Muscle layer of colon (tissue), 2 donors: ENCODE measurements at regions not wholly inside any gene's neighbourhood (a gene's known extent, or its start where the extent isn't known, plus 50 kb on each side); places are given as distances from the start of the nearest gene placed in this dataset.
"Not testable (repeated sequence)": the region's sequence is repeated elsewhere in the genome, so short reads cannot be mapped to it uniquely, and the experiment has no call there.

Experiments
- H3K27ac ChIP-seq: one replicate; pipeline ENCODE4 v1.7.0; 2013; ENCODE audit warnings: low read depth, mild to moderate bottlenecking, low read length, moderate library complexity
- H3K27me3 ChIP-seq, 2 donors: one replicate each; pipeline ENCODE4 v1.7.0; 2013; ENCODE audit warnings: low read length in 2 of 2, mild to moderate bottlenecking in 2 of 2; ENCODE audit not compliant: insufficient read depth in 2 of 2, control insufficient read depth in 1 of 2
- H3K36me3 ChIP-seq: one replicate; pipeline ENCODE4 v1.7.0; 2013; ENCODE audit warnings: mild to moderate bottlenecking, low read length; ENCODE audit not compliant: insufficient read depth
- H3K4me1 ChIP-seq: one replicate; pipeline ENCODE4 v1.7.0; 2013; ENCODE audit warnings: mild to moderate bottlenecking, low read length; ENCODE audit not compliant: insufficient read depth
- H3K4me3 ChIP-seq, 2 donors: one replicate each; pipeline ENCODE4 v1.7.0; 2013; ENCODE audit warnings: low read length in 2 of 2, low read depth in 1 of 2, mild to moderate bottlenecking in 1 of 2, moderate library complexity in 1 of 2
- H3K9ac ChIP-seq: one replicate; pipeline ENCODE4 v1.7.0; 2013; ENCODE audit warnings: low read length
- H3K9me3 ChIP-seq: one replicate; pipeline ENCODE4 v1.7.0; 2013; ENCODE audit warnings: mild to moderate bottlenecking, low read length
- donor health status: abdominal sarcoma.
- donor health status: Adenocarcinoma of cecum.

GRCh38 chr5:42875785-42876374 is 64.2 kb upstream of the SELENOP start:
- no peaks in the 10 kb centered on the region for H3K27me3 ChIP-seq
- H3K9ac ChIP-seq = no peak overlapping the region
- no peaks in the 10 kb centered on the region for H3K9me3 ChIP-seq
- no peaks in the 10 kb centered on the region for H3K4me1 ChIP-seq
- H3K4me3 ChIP-seq = no peak overlapping the region
- H3K36me3 ChIP-seq = no peaks in the 10 kb centered on the region
- no peak overlapping the region for H3K27ac ChIP-seq

DNA sequence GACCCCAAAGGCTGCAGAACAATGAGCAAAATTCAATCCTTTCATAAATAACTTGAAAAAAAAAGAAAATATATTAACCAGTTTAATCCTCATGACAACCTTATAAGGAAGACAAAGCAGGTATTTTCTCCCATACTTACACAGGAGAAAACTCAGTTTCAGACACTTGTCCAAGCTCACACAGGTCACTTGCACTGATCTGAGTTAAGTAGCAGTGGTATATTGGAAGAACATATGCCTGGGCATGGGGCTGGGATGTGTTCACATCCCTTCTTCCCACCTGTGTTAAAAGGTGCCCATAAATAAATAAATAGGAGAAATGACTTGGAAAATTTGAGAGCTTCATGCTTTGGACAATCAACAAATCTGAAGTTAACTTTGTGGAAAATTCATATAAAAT is 63.5 kb upstream of the SELENOP start:
- Histone ChIP-seq H3K4me1 (no peaks in the 10 kb centered on the region), H3K9ac (no peak overlapping the region), H3K27me3 (no peaks in the 10 kb centered on the region), H3K4me3 (no peak overlapping the region), H3K9me3 (no peaks in the 10 kb centered on the region), H3K27ac (no peak overlapping the region), H3K36me3 (no peaks in the 10 kb centered on the region)

DNA sequence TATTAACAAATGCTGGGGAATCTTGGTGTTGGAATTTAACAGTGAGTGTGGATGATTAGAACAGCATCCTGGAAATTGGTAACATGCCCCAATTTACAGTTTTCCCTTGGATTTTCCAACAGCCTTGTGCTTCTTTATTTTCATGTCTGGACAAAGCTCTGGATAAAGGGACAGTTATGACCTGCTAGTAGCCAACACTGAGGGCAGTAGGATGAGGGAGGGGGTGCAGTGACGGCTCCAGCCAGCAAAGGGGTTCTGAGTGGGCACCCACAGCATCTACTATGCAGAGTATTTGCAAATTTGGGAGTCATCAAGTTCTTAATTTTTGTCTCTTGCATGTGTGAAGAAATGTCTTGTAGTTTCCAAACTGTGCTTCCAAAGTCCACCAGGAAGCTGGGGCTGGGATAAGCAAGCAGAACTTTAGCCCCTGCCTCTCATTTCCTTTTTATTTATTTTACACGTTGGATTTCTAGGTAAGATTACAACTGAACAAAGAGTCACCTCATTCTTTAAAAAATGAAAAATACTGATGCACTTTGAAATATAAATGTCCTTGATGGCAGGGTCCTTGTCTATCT is 63.0 kb upstream of the SELENOP start:
- Histone ChIP-seq H3K4me1 (no peaks in the 10 kb centered on the region), H3K27ac (no peak overlapping the region), H3K4me3 (no peak overlapping the region), H3K27me3 (no peaks in the 10 kb centered on the region), H3K9ac (no peak overlapping the region), H3K36me3 (no peaks in the 10 kb centered on the region), H3K9me3 (no peaks in the 10 kb centered on the region)

GRCh38 chr5:42872865-42873264 is 61.2 kb upstream of the SELENOP start:
- Histone ChIP-seq H3K9me3 (peaks cover 3% of the 10 kb centered on the region), H3K9ac (no peak overlapping the region), H3K27me3 (no peaks in the 10 kb centered on the region), H3K4me1 (no peaks in the 10 kb centered on the region), H3K36me3 (no peaks in the 10 kb centered on the region), H3K4me3 (no peak overlapping the region), H3K27ac (no peak overlapping the region)

DNA sequence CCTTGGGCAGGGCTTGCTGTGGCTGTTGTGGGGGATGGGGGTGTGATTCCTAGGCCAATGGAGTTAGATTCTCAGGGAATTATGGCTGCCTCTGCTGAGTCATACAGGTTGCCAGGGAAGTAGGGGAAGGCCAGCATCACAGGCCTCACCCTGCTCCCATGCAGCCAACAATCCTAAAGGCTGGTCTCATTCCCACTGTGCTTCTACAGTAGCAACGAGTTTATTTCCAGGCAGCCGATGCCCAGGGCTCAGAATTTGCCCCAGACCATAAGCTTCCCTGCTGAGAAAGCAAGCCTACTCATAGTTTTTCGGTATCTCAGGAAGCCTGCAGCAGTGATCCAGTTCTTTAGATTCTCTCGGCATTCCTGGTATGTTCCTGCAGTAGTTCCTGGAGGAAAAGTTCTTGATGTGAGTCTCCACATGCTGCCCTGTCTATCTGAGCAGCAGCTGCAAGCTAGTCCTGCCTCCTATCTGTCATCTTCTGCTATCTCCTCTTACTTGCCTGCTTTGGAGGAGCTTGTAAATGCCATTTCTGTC is 59.3 kb upstream of the SELENOP start:
- no peak overlapping the region for H3K9ac ChIP-seq
- peaks cover 3% of the 10 kb centered on the region for H3K9me3 ChIP-seq
- no peaks in the 10 kb centered on the region for H3K36me3 ChIP-seq
- no peak overlapping the region for H3K4me3 ChIP-seq
- H3K4me1 ChIP-seq = no peaks in the 10 kb centered on the region
- no peak overlapping the region for H3K27ac ChIP-seq
- H3K27me3 ChIP-seq = no peaks in the 10 kb centered on the region

- not testable (repeated sequence) for H3K27me3 ChIP-seq, H3K4me3 ChIP-seq, H3K9ac ChIP-seq, H3K9me3 ChIP-seq, H3K4me1 ChIP-seq, H3K27ac ChIP-seq, H3K36me3 ChIP-seq
Observed at GRCh38 chr5:42868417-42868816, 56.7 kb upstream of the SELENOP start.

GRCh38 chr5:42864749-42865148 is 53.1 kb upstream of the SELENOP start:
- H3K27me3 ChIP-seq, H3K9me3 ChIP-seq, H3K4me1 ChIP-seq, H3K36me3 ChIP-seq, H3K27ac ChIP-seq, H3K9ac ChIP-seq, H3K4me3 ChIP-seq: not testable (repeated sequence)
